Neuron (in vitro differentiated cells): ENCODE measurements at regions not wholly inside any gene's neighbourhood (a gene's known extent, or its start where the extent isn't known, plus 50 kb on each side); places are given as distances from the start of the nearest gene placed in this dataset.

Experiments used
- H2AFZ ChIP-seq: one replicate; pipeline ENCODE4 v1.6.1; 2013; ENCODE audit warnings: low read depth, mild to moderate bottlenecking, inconsistent platforms, low read length, moderate library complexity
- H3K27me3 ChIP-seq: one replicate; pipeline ENCODE4 v1.6.1; 2013; ENCODE audit warnings: low read length; ENCODE audit not compliant: insufficient read depth
- H3K36me3 ChIP-seq: one replicate; pipeline ENCODE4 v1.6.1; 2013; ENCODE audit warnings: low read length; ENCODE audit not compliant: insufficient read depth
- H3K4me1 ChIP-seq: one replicate; pipeline ENCODE4 v1.6.1; 2013; ENCODE audit warnings: low read length; ENCODE audit not compliant: insufficient read depth
- H3K4me3 ChIP-seq: 2 replicates; pipeline ENCODE4 v1.5.1; 2013; ENCODE audit warnings: mild to moderate bottlenecking, low read length, moderate library complexity
- H3K9me3 ChIP-seq: one replicate; pipeline ENCODE4 v1.6.1; 2013; ENCODE audit warnings: low read length

GRCh38 chr2:23078784-23079434 lies 306.1 kb upstream of the KLHL29 start:
- H3K9me3 ChIP-seq = no peaks in the 10 kb centered on the region
- H2AFZ ChIP-seq = no peak overlapping the region
- no peaks in the 10 kb centered on the region for H3K36me3 ChIP-seq
- no peak overlapping the region for H3K4me3 ChIP-seq
- no peaks in the 10 kb centered on the region for H3K27me3 ChIP-seq
- H3K4me1 ChIP-seq = no peaks in the 10 kb centered on the region

GRCh38 chr2:23083966-23084365 lies 301.0 kb upstream of the KLHL29 start:
- Histone ChIP-seq H2AFZ (no peak overlapping the region), H3K4me3 (no peak overlapping the region), H3K27me3 (no peaks in the 10 kb centered on the region), H3K36me3 (no peaks in the 10 kb centered on the region), H3K4me1 (no peaks in the 10 kb centered on the region), H3K9me3 (no peaks in the 10 kb centered on the region)

GRCh38 chr2:23091019-23091418 lies 294.0 kb upstream of the KLHL29 start:
- H3K27me3 ChIP-seq = no peaks in the 10 kb centered on the region
- H3K9me3 ChIP-seq = no peaks in the 10 kb centered on the region
- no peak overlapping the region for H2AFZ ChIP-seq
- H3K4me3 ChIP-seq = no peak overlapping the region
- no peaks in the 10 kb centered on the region for H3K4me1 ChIP-seq
- no peaks in the 10 kb centered on the region for H3K36me3 ChIP-seq

DNA sequence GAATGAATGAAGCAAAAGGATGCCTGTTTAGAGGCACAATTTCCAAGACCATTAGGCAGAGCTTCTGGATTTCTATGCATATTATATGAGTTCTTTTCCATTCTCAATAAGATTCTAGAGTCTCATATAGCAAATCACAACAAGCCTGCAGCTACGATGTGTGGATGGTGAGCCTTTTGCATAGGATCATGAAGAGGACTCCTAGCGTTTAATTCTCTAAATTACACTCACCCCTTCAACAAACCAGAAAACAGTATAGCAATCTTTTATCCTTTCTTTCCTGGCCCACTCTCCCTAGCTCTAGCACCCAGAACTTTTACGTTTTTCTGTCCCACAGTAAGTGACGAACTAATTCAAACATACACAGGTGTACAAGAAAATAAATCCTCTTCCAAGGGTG lies 293.1 kb upstream of the KLHL29 start:
- H3K36me3 ChIP-seq = no peaks in the 10 kb centered on the region
- no peaks in the 10 kb centered on the region for H3K9me3 ChIP-seq
- H3K4me3 ChIP-seq = no peak overlapping the region
- no peak overlapping the region for H2AFZ ChIP-seq
- H3K27me3 ChIP-seq = no peaks in the 10 kb centered on the region
- H3K4me1 ChIP-seq = no peaks in the 10 kb centered on the region

GRCh38 chr2:23092831-23093230 lies 292.1 kb upstream of the KLHL29 start:
- Histone ChIP-seq H3K27me3 (no peaks in the 10 kb centered on the region), H3K4me3 (no peak overlapping the region), H3K9me3 (no peaks in the 10 kb centered on the region), H3K4me1 (no peaks in the 10 kb centered on the region), H2AFZ (no peak overlapping the region), H3K36me3 (no peaks in the 10 kb centered on the region)

GRCh38 chr2:23093513-23093912 lies 291.5 kb upstream of the KLHL29 start:
- no peaks in the 10 kb centered on the region for H3K4me1 ChIP-seq
- H2AFZ ChIP-seq = no peak overlapping the region
- H3K27me3 ChIP-seq = no peaks in the 10 kb centered on the region
- H3K36me3 ChIP-seq = no peaks in the 10 kb centered on the region
- no peak overlapping the region for H3K4me3 ChIP-seq
- no peaks in the 10 kb centered on the region for H3K9me3 ChIP-seq

DNA sequence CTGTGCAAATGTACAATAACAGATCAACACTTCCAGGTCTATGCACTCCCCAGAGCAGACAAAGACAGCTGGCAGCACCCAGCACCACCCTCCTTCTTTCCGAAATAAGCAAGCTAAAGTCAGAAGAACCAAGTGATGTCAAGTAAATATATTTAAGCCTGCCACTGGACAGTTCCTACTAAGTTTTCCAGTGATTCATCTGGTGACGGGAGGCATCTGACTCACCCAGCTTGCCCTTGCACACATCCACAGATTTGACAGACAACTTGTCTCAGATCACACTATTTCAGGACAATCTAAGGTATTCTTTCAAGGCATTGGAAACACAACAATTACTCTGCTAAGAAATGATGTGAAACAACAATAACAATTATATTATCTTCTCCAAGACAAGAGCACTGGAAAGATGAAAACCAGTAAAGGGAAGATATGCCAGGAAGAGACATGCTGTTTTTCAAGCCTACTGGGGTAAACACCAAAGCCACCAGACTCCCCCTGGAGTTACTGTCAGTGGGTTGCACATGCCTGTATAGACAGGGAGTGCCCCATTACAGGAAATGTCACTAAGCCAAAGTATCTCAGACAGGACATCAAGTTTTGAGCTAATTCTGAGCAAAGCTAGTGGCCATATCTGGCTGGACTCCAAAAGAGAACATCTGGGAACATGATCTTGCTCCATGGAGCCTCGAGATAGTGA lies 287.9 kb upstream of the KLHL29 start:
- Histone ChIP-seq H3K4me3 (no peak overlapping the region), H3K4me1 (no peaks in the 10 kb centered on the region), H2AFZ (no peak overlapping the region), H3K9me3 (no peaks in the 10 kb centered on the region), H3K27me3 (no peaks in the 10 kb centered on the region), H3K36me3 (no peaks in the 10 kb centered on the region)

DNA sequence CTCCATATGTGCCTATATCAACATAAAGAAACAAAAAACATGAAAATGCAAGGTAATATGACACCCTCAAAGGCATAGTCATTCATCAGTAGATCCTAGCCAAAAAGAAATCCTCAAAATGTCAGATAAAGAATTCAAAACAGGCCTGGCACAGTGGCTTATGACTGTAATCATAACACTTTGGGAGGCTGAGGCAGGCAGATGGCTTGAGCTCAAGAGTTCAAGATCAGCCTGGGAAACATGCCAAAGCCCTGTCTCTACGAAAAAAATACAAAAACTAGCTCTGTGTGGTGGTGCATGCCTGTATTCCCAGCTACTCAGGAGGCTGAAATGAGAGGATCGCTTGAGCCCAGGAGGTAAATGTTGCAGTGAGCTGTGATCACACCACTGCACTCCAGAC lies 284.6 kb upstream of the KLHL29 start:
- Histone ChIP-seq H3K36me3 (no peaks in the 10 kb centered on the region), H3K27me3 (no peaks in the 10 kb centered on the region), H2AFZ (no peak overlapping the region), H3K4me3 (no peak overlapping the region), H3K9me3 (no peaks in the 10 kb centered on the region), H3K4me1 (no peaks in the 10 kb centered on the region)

DNA sequence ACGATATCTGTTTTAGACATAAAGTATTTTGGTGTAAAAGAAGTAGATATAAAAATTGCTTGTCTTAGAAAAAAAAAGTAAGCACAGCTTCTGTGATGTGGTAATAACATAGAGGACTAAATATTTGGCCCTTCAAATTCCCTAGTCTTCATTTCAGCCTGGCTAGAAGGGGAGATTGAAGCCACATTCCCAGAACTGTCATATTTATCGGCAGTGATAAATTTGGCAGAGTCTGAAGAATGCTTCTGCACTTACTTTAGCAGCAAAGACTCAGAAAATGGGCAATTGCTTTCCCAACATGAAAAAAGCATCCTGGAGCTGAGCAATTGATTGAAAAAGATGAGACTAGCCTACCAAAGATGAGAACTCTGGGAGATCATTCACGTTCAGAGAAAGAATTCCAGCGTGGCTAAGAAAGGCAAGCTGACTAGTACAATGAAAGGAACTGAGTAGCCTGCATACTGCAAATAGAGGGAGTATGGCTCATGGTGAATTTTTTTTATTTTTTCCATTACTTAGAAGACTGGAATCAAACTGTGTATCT lies 278.7 kb upstream of the KLHL29 start:
- Histone ChIP-seq H3K9me3 (no peaks in the 10 kb centered on the region), H3K36me3 (no peaks in the 10 kb centered on the region), H3K27me3 (no peaks in the 10 kb centered on the region), H3K4me3 (no peak overlapping the region), H3K4me1 (no peaks in the 10 kb centered on the region), H2AFZ (no peak overlapping the region)

GRCh38 chr2:23107327-23107941 lies 277.5 kb upstream of the KLHL29 start:
- Histone ChIP-seq H3K4me1 (no peaks in the 10 kb centered on the region), H3K27me3 (no peaks in the 10 kb centered on the region)

GRCh38 chr2:23111263-23111662 lies 273.7 kb upstream of the KLHL29 start:
- H3K4me1 ChIP-seq = no peaks in the 10 kb centered on the region
- H3K4me3 ChIP-seq = no peak overlapping the region
- H3K27me3 ChIP-seq = no peaks in the 10 kb centered on the region
- no peaks in the 10 kb centered on the region for H3K36me3 ChIP-seq
- no peak overlapping the region for H2AFZ ChIP-seq
- H3K9me3 ChIP-seq = no peaks in the 10 kb centered on the region

More at GRCh38 chr2:23107327-23107941, 277.5 kb upstream of the KLHL29 start:
- Histone ChIP-seq H3K36me3 (no peaks in the 10 kb centered on the region), H3K4me3 (no peak overlapping the region), H2AFZ (no peak overlapping the region), H3K9me3 (no peaks in the 10 kb centered on the region)

DNA sequence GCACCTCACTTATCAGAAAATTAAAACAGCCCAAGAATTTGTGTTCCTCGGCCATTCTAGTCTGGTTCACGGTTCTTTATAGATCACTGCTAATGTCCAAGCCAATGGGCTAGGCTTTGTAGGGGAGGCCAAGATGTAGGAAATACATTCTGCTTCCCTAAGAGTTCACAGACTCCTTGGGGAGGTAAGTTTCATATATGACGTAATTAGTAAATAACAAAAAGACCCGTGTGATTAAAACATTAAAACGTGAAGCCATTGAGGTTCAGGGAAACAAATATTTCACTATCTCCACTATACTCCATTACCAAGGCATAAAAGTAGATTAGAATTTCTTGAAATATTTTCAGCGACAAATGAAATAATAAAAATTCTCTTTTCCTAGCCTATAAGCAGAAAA lies 272.5 kb upstream of the KLHL29 start:
- Histone ChIP-seq H2AFZ (no peak overlapping the region), H3K36me3 (no peaks in the 10 kb centered on the region), H3K9me3 (no peaks in the 10 kb centered on the region), H3K4me1 (no peaks in the 10 kb centered on the region), H3K4me3 (no peak overlapping the region), H3K27me3 (no peaks in the 10 kb centered on the region)

DNA sequence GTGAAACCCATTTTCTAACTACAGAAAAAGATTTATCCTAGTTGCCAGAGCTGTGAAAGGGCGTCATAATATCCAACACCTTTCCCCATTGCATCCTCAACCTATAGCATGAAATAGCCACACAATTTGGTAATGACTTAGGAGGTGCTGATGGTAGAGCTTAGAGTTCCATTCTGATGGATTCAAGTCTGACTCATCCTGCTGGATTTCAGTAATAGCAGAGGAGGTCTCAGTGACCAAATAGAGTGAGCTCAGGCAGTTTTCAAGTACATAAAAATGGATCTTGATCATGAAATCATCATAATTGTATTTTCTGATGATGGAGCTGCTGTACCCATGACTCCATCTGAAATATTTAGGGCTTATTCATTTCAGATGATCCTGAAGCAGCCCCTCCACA lies 270.7 kb upstream of the KLHL29 start:
- no peak overlapping the region for H3K4me3 ChIP-seq
- no peak overlapping the region for H2AFZ ChIP-seq
- H3K9me3 ChIP-seq = no peaks in the 10 kb centered on the region
- H3K4me1 ChIP-seq = no peaks in the 10 kb centered on the region
- H3K27me3 ChIP-seq = no peaks in the 10 kb centered on the region
- no peaks in the 10 kb centered on the region for H3K36me3 ChIP-seq
